Stimulated activated CD8-positive, alpha-beta memory T cell treated with anti-CD3 and anti-CD28 coated beads, Interleukin-7, amount 100 ng/mL, for 48 hours (primary cell): ENCODE measurements at regions not wholly inside any gene's neighbourhood (a gene's known extent, or its start where the extent isn't known, plus 50 kb on each side); places are given as distances from the start of the nearest gene placed in this dataset.

ENCODE experiments used
- DNase-seq, 2 donors: peaks; one replicate each; pipeline ENCODE4 v3.0.0-alpha.2; 2020; ENCODE audit warnings: low read depth in 1 of 2; ENCODE audit errors: extremely low read depth in 1 of 2

DNA sequence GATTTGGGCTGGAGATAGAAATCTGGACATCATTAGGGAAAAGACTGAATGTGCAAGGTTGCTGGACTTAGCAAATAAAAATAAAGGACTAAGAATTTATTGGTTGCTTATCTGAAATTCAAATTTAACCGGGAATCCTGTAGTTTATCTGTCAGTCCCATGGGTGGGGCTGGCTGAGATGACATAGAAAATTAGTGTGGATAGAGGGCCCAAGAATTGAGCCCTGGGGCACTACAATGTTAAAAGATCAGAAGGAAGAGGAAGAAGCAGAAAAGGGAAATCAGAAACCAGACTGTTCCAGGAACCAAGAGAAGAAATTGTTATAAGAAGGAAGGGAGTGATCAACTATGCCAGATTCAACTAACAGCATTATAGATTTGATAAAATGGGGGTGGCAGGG lies 96.7 kb upstream of the CCDC196 start:
- DNase-seq: no peak

DNA sequence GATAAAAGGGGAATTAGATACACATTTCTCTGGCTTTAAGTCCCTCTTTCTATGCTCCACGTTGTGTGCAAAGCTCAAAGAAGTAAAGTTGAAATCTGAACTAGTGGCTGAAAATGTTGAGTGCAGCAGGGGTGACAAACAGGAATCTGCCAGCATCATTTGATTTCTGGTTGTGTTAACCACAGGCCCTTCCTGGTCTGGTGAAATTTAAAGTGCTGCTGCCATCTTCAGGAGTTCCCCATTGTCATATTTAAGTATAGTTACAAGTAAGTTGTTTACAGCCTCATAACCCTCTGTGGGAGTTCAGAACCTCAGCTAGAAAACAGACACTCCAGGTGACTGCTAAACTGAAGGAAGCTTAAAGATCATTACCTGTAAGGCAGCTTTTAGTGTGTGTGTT lies 90.9 kb upstream of the CCDC196 start:
- no peak for DNase-seq

DNA sequence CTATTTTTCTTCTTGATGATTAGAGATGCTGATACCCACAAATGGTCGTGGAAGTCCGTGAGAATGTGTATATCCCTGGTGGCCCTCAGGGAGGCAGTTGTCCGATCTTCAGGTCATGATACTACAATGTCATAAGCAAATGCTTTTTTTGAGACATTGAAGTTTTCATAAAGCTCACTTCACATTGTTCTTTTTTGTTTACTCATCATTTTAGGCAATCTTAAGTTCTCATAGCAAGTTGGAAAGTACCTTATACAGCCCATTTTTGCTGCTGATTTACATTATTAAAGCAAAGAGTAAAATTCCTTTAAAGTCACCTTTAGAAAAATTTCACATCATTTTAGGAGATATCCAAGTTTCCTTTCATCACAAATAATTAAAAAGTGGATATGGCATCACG lies 90.0 kb upstream of the CCDC196 start:
- DNase-seq: no peak

DNA sequence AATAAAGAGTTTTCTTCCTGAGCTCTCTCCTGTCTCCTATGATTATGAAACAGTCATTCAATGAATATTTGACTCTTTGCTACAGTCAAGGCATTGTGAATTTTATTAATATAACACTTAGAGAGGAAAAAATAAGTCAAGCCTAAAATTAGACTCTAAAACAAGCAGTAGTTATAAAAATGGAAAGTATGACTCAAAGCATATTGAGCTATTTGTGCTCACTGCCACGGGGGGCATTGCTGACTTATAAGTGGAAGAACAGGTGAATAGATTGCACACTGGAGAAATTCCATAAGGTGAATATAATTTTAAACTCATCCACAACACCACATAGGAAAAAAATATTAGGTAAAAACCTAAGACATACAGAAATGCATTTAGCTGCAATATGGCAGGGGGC lies 87.7 kb upstream of the CCDC196 start:
- no peak for DNase-seq

DNA sequence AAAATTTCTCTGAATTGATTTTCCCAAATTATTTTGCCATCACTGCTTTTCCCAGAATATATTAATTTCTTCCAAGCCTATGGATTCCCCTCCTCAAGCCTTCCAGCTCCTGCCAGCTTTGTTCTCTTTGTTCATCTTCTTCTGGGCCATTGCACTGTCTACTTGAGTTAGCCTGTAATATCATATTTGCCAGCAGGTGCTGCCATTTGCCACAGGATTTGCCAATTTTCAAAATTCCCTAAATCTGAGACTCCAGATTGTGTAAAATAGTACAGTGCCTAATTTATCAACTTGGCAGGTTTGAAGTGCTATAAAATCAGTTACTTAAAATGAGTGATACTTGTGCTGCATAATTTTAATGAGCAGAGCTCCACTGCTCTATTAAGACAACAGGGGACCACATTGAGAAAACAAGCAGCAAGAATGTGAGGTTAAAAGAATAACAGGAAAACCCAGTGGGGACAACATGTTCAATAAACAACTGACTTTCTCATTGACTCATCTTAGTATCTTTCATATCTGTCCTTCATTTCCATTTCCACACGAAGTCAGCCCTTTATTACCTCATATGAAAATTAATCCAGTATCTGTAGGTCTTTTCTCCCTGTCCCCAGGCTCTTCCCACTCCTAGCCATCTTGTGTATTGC lies 84.6 kb upstream of the CCDC196 start:
- DNase-seq: no peak

DNA sequence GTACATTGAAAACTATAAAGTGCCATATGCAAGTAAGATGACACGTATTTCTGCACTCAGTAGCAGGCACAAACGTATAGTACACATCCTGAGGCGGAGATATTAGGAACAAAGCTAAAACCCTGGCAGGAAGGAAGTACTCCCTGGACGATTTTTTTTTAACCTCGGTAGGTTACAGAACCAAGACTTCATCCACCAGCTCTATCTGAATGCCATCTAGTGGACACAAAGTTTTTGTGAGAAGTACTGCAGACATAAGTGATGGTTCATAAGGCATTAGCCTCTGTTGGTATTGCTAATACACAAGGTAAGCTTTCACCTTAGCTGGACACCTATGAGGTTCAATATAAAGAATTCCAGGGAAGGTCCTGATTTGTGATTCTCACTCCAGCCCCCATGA lies 83.0 kb upstream of the CCDC196 start:
- no peak for DNase-seq

DNA sequence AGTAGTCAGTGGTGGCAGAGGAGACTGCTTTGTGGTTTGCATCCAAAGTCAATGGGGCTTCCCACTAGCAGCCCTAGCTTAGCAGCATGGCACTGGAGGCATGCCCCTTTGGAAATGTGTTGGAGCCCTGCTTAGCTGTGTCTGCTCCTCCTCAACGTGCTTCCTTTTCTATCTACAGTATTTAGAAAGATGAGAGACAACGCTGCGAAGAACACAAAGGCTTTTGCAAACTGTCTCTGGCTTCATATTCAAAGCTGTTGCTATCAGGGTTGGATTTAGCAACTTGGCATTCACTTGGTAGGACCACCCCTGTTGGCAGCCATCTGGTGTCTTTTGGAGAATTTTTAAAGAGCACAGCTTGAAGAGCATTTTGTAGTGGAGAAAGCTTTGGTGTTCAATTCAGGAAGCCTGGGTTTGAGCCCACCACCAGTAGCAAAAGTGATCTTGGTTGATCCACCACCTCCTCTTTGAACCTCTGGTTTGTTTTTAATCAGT lies 82.1 kb upstream of the CCDC196 start:
- DNase-seq: no peak

DNA sequence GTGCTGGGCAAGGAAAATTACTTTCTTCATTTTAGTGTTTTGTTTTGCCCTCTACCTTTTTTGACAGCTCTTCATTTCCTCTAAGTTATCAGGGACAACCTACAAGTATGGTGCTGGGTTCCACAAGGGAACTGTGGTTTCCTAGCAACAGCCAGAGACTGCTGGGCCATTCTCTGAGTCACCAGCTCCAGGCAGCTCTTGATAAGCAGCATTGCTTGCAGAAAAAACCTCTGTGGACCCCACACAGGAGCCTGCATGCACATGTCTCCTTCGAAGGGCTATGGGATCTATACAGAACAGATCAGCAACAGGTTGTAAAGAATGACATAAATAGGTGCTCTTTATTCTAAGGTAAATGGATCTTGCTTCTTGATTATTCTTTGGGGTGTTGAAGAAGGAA lies 81.0 kb upstream of the CCDC196 start:
- DNase-seq: no peak

DNA sequence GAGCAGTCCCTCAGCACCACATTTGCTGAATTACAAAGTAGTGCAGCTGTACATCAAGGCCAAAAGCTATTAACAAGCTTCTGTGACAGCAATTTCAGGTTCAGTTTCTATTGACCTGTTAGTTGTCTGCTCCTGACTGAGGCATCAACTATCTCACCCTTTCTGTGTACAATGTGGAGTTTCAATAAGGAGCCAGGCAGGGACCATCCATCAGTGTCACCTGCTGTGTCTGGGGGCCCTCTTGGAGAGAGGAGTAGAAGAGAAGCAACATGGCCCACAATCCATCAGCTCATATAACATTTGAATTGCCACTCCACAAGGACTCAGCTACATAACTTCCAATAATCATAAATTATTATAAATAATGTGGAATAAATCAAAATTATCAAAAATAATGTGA lies 72.3 kb upstream of the CCDC196 start:
- no peak for DNase-seq

DNA sequence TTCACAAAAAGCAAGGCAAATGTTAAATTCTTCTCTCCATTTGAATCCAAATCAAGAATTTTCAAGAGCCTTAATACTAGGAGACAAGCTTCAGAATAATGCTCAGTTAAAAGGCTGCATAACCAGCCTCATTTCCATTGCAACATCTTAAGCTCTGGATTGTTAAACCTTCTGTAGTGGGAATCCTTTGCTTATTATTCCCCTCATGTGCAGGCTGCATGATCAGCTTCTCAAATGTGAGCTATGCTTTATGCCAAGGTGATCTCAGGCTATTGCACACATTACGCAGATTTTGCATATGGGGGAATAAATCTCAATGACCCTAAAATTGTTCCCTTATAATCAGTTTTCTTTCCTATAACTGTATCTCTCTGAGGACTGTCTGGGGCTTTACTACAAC lies 71.7 kb upstream of the CCDC196 start:
- DNase-seq: no peak

DNA sequence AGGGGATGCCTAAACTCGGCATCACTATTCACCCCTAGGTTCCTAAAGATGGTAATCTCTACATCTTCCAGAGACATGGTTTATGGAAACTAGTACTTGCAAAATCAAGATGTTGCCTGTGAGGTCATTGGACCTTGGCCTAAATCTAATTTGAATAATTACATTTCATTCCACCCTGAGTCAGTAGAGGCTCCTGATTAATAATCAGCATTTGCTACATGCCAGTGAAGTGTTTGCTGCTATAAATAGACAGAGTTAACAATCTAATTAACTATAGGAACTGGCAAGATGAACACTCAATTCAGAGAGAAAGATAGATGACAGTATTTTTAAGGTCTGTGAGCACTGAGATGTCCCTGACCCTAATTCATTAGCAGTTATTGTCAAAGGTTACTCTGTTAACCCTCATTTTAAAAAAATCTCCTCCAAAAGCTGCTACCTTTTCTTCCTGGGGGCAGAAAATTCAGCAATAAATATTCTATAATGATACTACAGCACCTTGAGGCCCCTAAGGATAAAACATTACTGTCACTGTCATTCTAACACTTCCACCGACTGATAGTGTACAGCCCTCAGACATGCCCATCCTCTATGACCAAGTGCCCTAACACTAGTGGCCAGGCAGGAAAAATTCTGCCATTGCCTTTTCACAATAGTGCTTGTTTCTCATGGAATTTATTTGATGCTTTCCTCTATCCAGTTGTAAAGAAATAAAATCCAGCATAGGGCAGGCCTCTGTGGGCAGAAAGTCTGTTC lies 65.7 kb upstream of the CCDC196 start:
- DNase-seq: no peak

DNA sequence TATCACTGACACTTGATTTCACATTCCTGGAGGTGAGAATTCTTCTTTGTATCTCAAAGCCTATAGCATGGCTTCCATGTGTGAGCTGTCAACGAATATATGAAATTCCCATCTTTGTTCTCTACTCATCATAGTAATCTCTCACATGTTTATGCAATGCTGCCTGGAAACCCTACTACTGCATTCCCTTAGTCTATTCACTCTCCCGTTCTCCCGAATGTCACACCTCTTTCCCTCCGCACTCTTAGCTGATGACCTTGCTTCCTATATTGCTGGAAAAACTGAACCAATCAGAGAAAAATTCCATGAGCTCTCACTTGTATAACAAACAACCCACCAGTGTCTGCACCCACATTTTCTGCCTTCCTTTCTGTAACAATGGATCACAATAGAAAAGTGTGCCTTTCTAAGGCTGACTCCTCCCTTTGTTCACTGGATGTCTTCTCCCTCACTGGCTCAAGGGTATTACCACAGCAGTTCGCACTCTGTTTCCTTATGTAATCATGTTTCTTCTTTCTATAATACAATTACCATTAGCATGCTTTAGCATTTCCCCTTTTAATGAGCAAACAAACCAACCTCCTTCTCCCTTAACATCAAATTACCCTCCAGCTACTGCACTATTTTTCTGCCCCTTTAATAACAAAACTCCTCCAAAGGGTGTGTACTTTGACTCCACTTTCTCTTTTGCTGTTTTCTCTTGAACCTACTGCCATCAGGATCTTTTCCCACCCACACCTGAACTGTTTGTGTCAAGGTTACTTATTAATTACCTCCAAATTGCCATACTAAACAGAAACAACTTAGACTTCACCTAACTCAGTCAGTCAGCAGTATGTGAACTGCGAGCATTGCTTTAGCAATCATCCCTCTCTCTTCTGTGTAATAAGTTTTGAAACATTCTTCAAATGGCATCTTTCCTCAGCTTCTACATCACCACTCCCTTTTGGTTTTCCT lies 63.9 kb upstream of the CCDC196 start:
- no peak for DNase-seq

DNA sequence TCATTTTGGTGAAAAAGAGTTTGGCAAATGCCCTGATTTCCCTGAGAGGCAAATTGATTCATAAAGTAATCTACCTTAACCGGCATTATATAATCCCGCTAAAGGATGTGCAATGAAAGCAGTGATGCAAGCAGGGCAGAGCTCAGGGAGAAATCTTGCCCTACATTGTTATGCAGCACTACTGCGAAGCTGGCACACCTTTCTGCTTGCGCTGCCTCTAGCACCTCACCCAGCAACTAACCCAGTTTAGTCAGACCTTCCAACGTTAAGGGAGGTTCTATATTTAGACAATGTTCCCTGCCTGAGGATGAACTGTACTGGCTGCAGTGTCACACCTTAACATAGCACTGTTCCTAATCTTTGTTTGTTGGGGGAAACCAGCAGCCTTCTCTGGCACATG lies 60.8 kb upstream of the CCDC196 start:
- DNase-seq: no peak

DNA sequence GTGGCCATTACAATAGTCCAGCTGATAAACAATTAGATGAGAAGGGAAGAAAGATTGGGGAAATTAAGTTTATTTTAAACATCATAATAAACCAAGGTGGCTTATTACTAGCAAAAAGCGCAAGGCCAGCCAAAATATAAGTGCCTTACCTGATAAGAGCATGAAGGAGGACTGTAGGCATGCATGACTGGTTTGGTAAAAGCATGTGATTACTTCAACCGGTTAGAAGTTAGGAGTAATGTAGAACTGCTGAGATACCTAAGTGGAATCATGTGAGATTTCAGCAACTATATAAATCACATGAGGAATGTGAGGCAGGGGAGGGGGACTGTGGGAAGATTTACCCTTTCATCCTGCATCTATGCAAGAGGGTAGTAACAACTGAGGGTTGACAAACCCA lies 59.7 kb upstream of the CCDC196 start:
- DNase-seq: no peak

DNA sequence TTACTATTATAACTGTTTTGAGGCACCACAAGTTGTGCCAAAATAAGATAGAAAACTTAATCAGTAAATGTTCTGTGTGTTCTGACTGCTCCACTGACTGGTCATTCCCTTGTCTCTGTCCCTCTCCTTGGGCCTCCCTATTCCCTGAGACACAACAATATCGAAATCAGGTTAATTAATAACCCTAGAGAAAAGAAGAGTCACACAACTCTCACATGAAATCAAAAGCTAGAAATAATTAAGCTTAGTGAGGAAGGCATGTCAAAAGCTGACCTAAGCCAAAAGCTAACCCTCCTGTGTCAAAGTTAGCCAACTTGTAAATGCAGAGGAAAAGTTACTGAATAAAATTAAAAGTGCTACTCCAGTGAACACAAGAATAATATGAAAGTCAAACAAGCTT lies 53.8 kb upstream of the CCDC196 start:
- DNase-seq: no peak

DNA sequence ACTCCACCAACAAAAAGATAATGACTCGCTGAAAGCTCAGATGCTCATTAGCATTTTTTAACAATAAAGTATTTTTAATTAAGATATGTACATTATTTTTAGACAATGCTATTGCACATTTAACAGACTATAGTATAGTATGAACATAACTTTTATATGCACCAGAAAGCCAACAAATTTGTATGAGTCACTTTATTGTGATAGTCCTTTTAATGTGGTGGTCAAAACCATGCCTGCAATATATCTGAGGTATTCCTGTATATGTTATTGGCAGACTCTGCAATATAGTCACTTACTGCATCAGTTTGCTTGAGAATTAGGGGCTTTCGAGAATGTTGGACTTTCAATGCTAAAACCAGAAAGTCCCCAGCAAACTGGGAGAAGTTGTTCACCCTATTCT lies 51.7 kb upstream of the CCDC196 start:
- no peak for DNase-seq

DNA sequence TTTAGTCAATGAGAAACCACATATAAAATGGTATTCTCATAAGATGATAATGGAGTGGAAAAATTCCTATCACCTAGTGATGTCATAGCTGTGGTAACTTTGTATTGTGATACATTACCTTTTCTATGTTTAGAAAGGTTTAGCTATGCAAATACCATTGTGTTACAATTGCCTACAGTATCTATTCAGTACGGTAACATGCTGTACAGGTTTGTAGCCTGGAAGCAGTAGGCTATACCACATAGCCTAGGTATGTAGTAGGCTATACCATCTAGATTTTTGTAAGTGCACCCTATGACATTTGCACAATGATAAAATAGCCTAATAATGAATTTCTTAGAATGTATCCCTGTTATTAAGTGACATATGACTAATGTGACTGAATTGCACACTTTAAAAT lies 50.5 kb upstream of the CCDC196 start:
- DNase-seq: no peak
